NCI-H446 treated with DMSO at 0.1 percent for 48 hours (cell line): ENCODE measurements at regions not wholly inside any gene's neighbourhood (a gene's known extent, or its start where the extent isn't known, plus 50 kb on each side); places are given as distances from the start of the nearest gene placed in this dataset.

Experiments used
- DNase-seq: peaks from one replicate; lab custom pipeline; 2025; lab: John Stamatoyannopoulos, UW

DNA sequence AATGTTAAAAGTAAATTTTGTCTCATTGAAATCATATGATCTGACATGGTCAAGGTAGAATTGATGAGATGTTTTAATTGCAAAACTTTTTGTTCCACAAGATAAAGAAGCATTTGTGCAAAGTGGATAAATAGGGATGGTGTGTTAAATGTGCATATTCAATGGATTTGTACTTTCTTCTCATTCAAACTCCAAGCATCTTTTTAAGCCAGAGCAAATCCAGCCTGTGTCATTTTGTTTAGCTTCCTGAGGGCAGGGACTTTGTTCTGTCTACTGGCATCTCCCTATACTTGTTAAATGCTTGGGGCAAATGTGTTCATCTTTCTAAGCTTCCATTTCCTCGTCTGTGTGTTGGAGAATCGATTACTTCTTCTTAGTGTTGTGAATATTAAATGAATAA is 200.3 kb downstream of the SLIT2 start:
- DNase-seq: no peak

DNA sequence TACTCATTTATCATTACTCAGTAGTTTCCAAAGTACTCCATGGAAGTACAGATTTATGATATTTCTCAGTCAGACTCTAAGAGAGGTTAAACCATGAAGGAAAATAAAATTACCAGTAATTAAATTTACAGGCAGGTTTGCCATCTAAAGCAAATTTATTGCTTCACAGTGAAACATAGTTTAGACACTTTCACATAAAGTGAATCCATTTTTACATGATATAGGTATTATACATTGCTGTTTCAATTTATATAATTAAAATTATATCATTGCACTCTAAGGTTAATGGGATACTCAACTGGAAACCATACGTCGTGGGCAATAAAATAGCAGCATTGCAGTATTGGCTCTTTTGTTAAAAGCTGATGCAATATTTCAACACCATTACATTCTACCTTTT is 202.8 kb downstream of the SLIT2 start:
- no peak for DNase-seq

DNA sequence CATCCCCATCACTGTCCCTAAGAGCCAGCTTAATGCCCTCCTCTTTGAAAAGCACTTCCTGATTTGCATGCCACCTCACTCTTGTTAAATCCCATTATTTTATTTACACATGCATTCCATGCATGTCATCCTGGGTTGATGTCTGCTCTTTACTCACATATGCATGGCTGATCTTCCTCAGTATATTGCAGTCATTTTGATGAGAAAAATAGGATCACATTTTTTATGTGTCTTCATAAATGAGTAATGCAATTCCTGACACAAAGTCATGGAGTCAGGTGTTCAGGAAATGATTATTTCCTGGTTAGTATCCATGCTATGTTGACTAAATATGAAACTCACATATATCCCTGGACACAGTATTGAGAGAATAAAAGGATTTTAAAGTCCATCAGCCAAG is 204.7 kb downstream of the SLIT2 start:
- no peak for DNase-seq

- no peak for DNase-seq
Observed at GRCh38 chr4:20462426-20463175, 210.9 kb downstream of the SLIT2 start.

DNA sequence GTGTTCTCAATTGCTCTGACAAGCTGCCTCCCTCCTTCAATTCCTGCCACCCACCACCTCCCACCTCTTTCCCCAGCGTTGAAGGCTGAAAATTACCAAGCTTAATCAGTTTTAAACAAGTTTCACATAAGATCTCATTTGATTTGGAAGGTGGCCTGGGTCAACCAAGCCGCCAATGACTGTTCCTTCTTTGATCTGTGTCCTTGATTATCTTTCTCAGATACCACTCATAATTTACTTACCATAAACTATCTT is 211.4 kb downstream of the SLIT2 start:
- no peak for DNase-seq

- no peak for DNase-seq
Observed at GRCh38 chr4:20464381-20464780, 212.7 kb downstream of the SLIT2 start.

- no peak for DNase-seq
Observed at GRCh38 chr4:20474119-20474518, 222.4 kb downstream of the SLIT2 start.

GRCh38 chr4:20478412-20478811 is 221.8 kb upstream of the PACRGL start:
- no peak for DNase-seq

GRCh38 chr4:20480165-20480947 is 219.9 kb upstream of the PACRGL start:
- no peak for DNase-seq

DNA sequence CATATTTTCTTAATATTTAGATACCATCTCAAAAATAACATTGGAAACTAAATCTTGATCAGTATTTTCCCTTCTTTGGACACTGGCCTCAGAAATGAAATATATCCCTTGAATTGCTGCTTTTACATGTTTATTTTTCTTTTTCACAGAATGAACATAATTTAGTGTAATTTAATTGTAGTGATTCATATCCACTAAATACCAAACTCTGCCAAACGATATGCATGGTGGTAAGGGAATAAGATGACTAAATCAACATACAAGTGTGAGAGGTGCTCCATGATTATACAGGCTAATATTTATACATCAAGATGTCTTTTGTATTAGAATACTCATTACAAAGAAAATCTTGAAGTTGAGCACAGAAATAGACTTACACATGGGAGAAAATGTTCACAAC is 216.8 kb upstream of the PACRGL start:
- DNase-seq: no peak

DNA sequence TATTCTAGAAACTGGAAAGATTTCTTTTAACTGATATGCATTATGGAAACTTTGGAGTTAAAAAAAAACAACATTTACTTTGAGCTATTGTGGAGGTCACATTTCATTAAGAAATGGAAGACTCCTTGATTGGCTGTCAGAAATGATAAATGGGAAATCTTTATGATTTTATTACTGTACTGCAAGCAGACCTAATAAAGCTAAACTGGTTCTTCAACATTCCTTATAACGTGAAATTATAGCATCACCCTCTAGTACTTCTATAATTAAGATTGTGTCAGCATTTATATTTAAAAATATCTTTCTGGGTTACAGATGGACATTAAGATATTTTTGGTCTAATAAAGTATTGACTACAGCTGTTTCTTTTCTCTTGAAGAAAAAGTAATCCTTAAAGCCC is 213.8 kb upstream of the PACRGL start:
- no peak for DNase-seq

DNA sequence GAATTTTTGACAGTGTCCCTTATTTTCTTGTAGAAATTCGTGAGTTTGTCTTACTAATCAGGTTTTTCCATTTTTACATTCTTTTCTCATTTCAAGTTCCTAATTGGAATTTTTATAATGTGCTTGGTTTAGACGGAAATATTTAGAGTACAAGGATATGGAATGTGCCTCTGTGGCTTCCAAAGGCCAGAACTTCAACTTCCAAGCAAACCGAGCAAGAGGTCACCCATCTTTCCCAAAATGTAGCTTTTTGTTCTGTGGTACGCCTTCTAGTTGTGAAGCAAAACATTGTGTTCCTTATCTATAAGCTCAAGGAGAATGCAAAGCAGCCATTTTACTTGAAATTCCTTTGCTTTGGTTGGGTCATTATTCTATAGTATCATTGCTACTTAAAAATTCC is 212.8 kb upstream of the PACRGL start:
- no peak for DNase-seq

DNA sequence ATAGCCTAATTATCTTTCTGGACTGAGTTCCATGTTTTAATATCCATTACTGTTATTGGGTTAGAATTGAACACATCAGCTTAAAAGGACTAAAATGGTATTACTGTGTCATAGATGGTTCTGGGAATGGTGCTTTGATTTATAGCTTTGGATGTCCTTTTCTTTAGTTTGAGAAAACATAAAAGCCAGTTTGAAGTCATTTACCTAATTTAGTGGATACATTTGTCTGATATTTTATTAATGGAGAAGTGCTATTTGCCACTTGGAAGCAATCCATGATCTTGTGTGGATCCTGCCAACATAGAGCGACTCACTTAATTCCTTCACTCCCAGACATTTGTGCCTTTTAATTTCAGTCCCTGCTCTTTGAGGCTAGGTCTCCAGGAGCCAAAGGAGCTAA is 212.4 kb upstream of the PACRGL start:
- peak; percentile 1 for DNase-seq

DNA sequence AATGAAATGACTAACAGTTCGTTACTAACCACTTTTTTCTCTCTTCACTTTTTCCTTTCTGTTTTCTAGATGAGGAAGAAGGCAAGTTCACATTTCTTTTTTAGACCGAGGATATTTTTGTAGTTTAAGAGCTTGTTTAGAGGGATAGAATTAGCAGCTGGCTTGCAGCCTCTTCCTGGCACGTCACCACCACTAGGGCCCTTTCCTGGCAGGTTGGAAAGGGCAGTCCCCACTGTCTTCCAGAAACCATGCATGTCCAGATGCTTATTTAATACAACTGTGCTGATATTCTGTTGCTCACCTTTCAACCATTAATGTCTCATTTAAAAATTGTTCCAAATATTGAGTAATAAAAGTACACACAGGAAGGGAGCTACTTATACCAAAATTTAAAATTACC is 209.5 kb upstream of the PACRGL start:
- DNase-seq: no peak

- no peak for DNase-seq
Observed at GRCh38 chr4:20493761-20494353, 206.4 kb upstream of the PACRGL start.

GRCh38 chr4:20496068-20496467 is 204.2 kb upstream of the PACRGL start:
- no peak for DNase-seq

- no peak for DNase-seq
Observed at GRCh38 chr4:20504146-20504545, 196.1 kb upstream of the PACRGL start.

- no peak for DNase-seq
Observed at GRCh38 chr4:20505927-20506326, 194.3 kb upstream of the PACRGL start.

DNA sequence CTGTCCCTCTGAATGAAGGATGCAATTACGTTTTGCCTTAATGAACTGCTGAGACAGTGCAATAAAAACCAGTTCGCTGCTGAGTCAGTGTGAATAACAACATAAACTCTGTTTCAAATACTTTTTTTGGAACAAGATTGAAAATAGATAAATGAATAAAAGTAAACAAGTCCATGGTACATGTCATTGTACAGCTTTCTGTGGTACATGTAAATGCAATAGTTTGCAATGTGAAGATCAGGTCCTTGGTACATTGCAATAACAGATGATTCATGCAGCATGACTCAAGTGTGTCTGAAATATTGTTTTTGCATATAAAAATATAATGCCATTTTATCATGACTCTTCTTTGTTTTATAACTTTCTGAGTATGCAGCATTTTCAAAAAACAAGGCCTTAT is 193.4 kb upstream of the PACRGL start:
- DNase-seq: no peak

DNA sequence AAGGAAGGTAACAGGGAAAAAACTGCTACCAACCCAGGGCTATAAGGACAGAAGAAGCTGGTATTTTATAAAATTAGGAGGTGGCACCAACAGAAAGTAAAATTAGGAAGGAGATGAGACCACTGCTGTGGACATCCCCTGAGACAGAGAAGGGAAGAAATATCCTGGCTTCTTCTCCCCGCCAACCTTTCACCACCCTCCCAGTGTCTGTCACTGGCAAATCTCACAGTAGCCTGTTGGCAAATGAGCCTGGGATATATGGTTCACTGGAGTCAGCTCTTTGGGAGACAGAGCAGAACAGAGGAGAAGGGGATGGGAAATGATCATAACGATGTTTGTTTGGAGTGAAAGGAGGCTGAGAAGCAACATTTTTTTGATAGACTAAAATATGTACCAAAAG is 190.9 kb upstream of the PACRGL start:
- no peak for DNase-seq

GRCh38 chr4:20512033-20512792 is 188.0 kb upstream of the PACRGL start:
- no peak for DNase-seq

DNA sequence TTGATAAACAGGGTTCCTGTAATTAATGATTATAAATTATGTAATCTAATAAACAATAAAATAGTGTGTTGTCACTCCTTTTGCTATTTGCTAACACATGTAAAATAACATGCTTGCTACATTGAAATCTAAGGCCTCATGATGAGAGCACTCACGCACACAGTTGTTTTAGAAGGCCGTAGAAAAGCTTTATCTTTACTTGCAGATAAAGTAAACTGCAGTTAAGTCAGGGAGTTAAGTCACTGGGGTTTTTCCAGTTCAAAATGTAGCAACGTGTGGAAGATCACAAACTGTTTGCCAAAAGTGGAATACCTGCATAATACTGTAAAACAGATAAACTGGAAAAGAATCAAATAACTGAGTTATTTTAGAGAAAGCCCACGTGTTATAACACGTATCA is 187.3 kb upstream of the PACRGL start:
- DNase-seq: no peak

DNA sequence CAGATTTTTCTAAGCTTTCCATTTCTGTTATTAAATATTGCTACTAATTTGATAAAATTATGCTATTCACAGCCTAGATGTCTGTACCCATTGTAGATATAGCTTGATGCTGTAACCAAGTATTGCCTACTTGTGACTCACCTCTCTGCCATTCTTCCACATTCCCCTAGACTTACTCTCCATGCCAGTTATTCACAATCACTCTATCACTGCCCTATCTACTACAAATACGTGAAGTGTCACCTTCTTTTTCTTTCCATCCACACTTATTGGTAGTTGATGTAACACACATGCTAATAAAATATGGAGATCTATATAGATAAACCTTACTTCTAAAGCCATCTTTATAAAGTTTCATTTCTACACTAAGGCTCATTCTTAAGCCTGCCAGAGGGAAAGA is 179.4 kb upstream of the PACRGL start:
- no peak for DNase-seq
